ENCODE measurements at regions not wholly inside any gene's neighbourhood (a gene's known extent, or its start where the extent isn't known, plus 50 kb on each side); places are given as distances from the start of the nearest gene placed in this dataset.

GRCh38 chr10:78969719-78970118, 99.0 kb upstream of the ZMIZ1 start:
- no peaks in the 10 kb centered on the region for H3K9me3 Mint-ChIP-seq
- H3K4me1 Mint-ChIP-seq: peaks cover 10% of the 10 kb centered on the region
- H3K27me3 Mint-ChIP-seq: no peaks in the 10 kb centered on the region
- intact Hi-C loops (cut with micrococcal nuclease): loop anchor here (5.0 to 10.0 kb wide), 5 partner anchors 78 to 942 kb away; partner anchors contain the start of genes POLR3A, PPIF and ZCCHC24
- H3K27ac Mint-ChIP-seq: no peak overlapping the region
- DNase-seq: no peak
- H3K4me3 Mint-ChIP-seq: no peak overlapping the region
- H3K36me3 Mint-ChIP-seq (ENCODE audit: low read depth): no peaks in the 10 kb centered on the region

GRCh38 chr10:78970261-78970660, 98.5 kb upstream of the ZMIZ1 start:
- intact Hi-C loops (cut with micrococcal nuclease): loop anchor here (5.0 to 10.0 kb wide), 5 partner anchors 77 to 943 kb away; partner anchors contain the start of genes POLR3A, PPIF and ZCCHC24
- H3K27ac Mint-ChIP-seq: no peak overlapping the region
- no peak for DNase-seq
- H3K36me3 Mint-ChIP-seq (ENCODE audit: low read depth): no peaks in the 10 kb centered on the region
- peaks cover 13% of the 10 kb centered on the region for H3K4me1 Mint-ChIP-seq
- H3K9me3 Mint-ChIP-seq: no peaks in the 10 kb centered on the region
- no peak overlapping the region for H3K4me3 Mint-ChIP-seq
- no peaks in the 10 kb centered on the region for H3K27me3 Mint-ChIP-seq

GRCh38 chr10:78971094-78971682, 97.6 kb upstream of the ZMIZ1 start:
- no peak for DNase-seq
- no peaks in the 10 kb centered on the region for H3K36me3 Mint-ChIP-seq (ENCODE audit: low read depth)
- H3K27ac Mint-ChIP-seq: no peak overlapping the region
- peaks cover 2% of the 10 kb centered on the region for H3K27me3 Mint-ChIP-seq
- H3K4me3 Mint-ChIP-seq: no peak overlapping the region
- H3K4me1 Mint-ChIP-seq: peaks cover 22% of the 10 kb centered on the region
- no peaks in the 10 kb centered on the region for H3K9me3 Mint-ChIP-seq
- intact Hi-C loops (cut with micrococcal nuclease): loop anchor here (5.0 to 10.0 kb wide), 5 partner anchors 76 to 944 kb away; partner anchors contain the start of genes POLR3A, PPIF and ZCCHC24

GRCh38 chr10:78972160-78972946, 96.4 kb upstream of the ZMIZ1 start:
- peaks cover 4% of the 10 kb centered on the region for H3K27me3 Mint-ChIP-seq
- DNase-seq: no peak
- peaks cover 31% of the 10 kb centered on the region for H3K4me1 Mint-ChIP-seq
- no peaks in the 10 kb centered on the region for H3K36me3 Mint-ChIP-seq (ENCODE audit: low read depth)
- no peaks in the 10 kb centered on the region for H3K9me3 Mint-ChIP-seq
- intact Hi-C loops (cut with micrococcal nuclease): loop anchor here (5.0 to 10.0 kb wide), 5 partner anchors 75 to 945 kb away; partner anchors contain the start of genes POLR3A, PPIF and ZCCHC24
- peak overlapping the region; percentile 91 for H3K27ac Mint-ChIP-seq
- peak overlapping the region; percentile 70 for H3K4me3 Mint-ChIP-seq

- Mint-ChIP-seq H3K27me3 (peaks cover 5% of the 10 kb centered on the region), H3K27ac (peak overlapping the region; percentile 91), H3K9me3 (no peaks in the 10 kb centered on the region), H3K36me3 (ENCODE audit: low read depth) (no peaks in the 10 kb centered on the region), H3K4me1 (peaks cover 40% of the 10 kb centered on the region), H3K4me3 (peak overlapping the region; percentile 70)
- peak; percentile 93 for DNase-seq
- intact Hi-C loops (cut with micrococcal nuclease): loop anchor here (1.0 to 10.0 kb wide), 6 partner anchors 74 to 946 kb away; partner anchors contain the start of genes POLR3A, PPIF and ZCCHC24
Measured at GRCh38 chr10:78972947-78973900, 95.5 kb upstream of the ZMIZ1 start.

GRCh38 chr10:78973901-78974616, 94.7 kb upstream of the ZMIZ1 start:
- Mint-ChIP-seq H3K36me3 (ENCODE audit: low read depth) (no peaks in the 10 kb centered on the region), H3K27ac (peak overlapping the region; percentile 100), H3K27me3 (peaks cover 6% of the 10 kb centered on the region), H3K4me1 (peaks cover 41% of the 10 kb centered on the region), H3K9me3 (no peaks in the 10 kb centered on the region), H3K4me3 (peak overlapping the region; percentile 85)
- intact Hi-C loops (cut with micrococcal nuclease): loop anchor here (1.0 to 10.0 kb wide), 8 partner anchors 17 to 947 kb away; partner anchors contain the start of genes POLR3A, PPIF and ZCCHC24
- no peak for DNase-seq

GRCh38 chr10:78974617-78975317, 94.0 kb upstream of the ZMIZ1 start:
- intact Hi-C loops (cut with micrococcal nuclease): loop anchor here (1.0 to 10.0 kb wide), 8 partner anchors 17 to 947 kb away; partner anchors contain the start of genes POLR3A, PPIF and ZCCHC24
- H3K4me3 Mint-ChIP-seq: peak overlapping the region; percentile 85
- H3K27ac Mint-ChIP-seq: peak overlapping the region; percentile 100
- no peaks in the 10 kb centered on the region for H3K36me3 Mint-ChIP-seq (ENCODE audit: low read depth)
- no peaks in the 10 kb centered on the region for H3K9me3 Mint-ChIP-seq
- peaks cover 41% of the 10 kb centered on the region for H3K4me1 Mint-ChIP-seq
- H3K27me3 Mint-ChIP-seq: peaks cover 9% of the 10 kb centered on the region
- DNase-seq: peak; percentile 83

GRCh38 chr10:78975926-78976325, 92.8 kb upstream of the ZMIZ1 start:
- H3K27me3 Mint-ChIP-seq: peaks cover 12% of the 10 kb centered on the region
- H3K9me3 Mint-ChIP-seq: no peaks in the 10 kb centered on the region
- H3K4me3 Mint-ChIP-seq: no peak overlapping the region
- H3K36me3 Mint-ChIP-seq (ENCODE audit: low read depth): no peaks in the 10 kb centered on the region
- intact Hi-C loops (cut with micrococcal nuclease): loop anchor here (5.0 to 10.0 kb wide), 3 partner anchors 214 to 469 kb away; partner anchors contain the start of genes PPIF and ZCCHC24
- peak overlapping the region; percentile 74 for H3K27ac Mint-ChIP-seq
- peaks cover 48% of the 10 kb centered on the region for H3K4me1 Mint-ChIP-seq
- no peak for DNase-seq

- Mint-ChIP-seq H3K36me3 (ENCODE audit: low read depth) (no peaks in the 10 kb centered on the region), H3K4me3 (no peak overlapping the region), H3K27me3 (peaks cover 12% of the 10 kb centered on the region), H3K27ac (peak overlapping the region; percentile 39), H3K9me3 (no peaks in the 10 kb centered on the region), H3K4me1 (peaks cover 57% of the 10 kb centered on the region)
- DNase-seq: no peak
- intact Hi-C loops (cut with micrococcal nuclease): loop anchor here (5.0 to 10.0 kb wide), 3 partner anchors 215 to 468 kb away; partner anchors contain the start of genes PPIF and ZCCHC24
Measured at GRCh38 chr10:78976825-78977755, 91.7 kb upstream of the ZMIZ1 start.

GRCh38 chr10:78979938-78980337, 88.8 kb upstream of the ZMIZ1 start:
- Mint-ChIP-seq H3K36me3 (ENCODE audit: low read depth) (no peaks in the 10 kb centered on the region), H3K9me3 (no peaks in the 10 kb centered on the region), H3K4me1 (peaks cover 46% of the 10 kb centered on the region), H3K4me3 (no peak overlapping the region), H3K27ac (no peak overlapping the region), H3K27me3 (peaks cover 12% of the 10 kb centered on the region)
- intact Hi-C loops (cut with micrococcal nuclease): loop anchor here (5.0 to 10.0 kb wide), 3 partner anchors 218 to 465 kb away; partner anchors contain the start of genes PPIF and ZCCHC24
- no peak for DNase-seq

- no peak overlapping the region for H3K27ac Mint-ChIP-seq
- no peak for DNase-seq
Measured at GRCh38 chr10:78980354-78980753, 88.4 kb upstream of the ZMIZ1 start.

More at GRCh38 chr10:78980354-78980753, 88.4 kb upstream of the ZMIZ1 start:
- intact Hi-C loops (cut with micrococcal nuclease): no loop called here
- Mint-ChIP-seq H3K4me3 (no peak overlapping the region), H3K4me1 (peaks cover 43% of the 10 kb centered on the region), H3K36me3 (ENCODE audit: low read depth) (no peaks in the 10 kb centered on the region), H3K9me3 (no peaks in the 10 kb centered on the region), H3K27me3 (peaks cover 12% of the 10 kb centered on the region)

Data from activated CD4-positive, alpha-beta T cell treated with anti-CD3 and anti-CD28 coated beads, Interleukin-2, amount 10 ng/mL, durations not matched to agents 24 days and 14 days (primary cell).